HepG2 (cell line): ENCODE measurements at regions not wholly inside any gene's neighbourhood (a gene's known extent, or its start where the extent isn't known, plus 50 kb on each side); places are given as distances from the start of the nearest gene placed in this dataset.
A peak's percentile ranks its signal among the peaks of the same experiment; 100 is the strongest.

Experiments
- ATF4 ChIP-seq, 2 experiments: fragments of 450-650 bp in 1 of 2; sonication (generic) in 1 of 2; formaldehyde crosslinking; IDR thresholded peaks; 2 replicates each; pipeline versions ENCODE4 v1.5.0 to v1.8.0; 2020 to 2022; ENCODE audit warnings: mild to moderate bottlenecking in 1 of 2, missing genetic modification reagents in 1 of 2
- CC2D1A ChIP-seq: sonication (generic); formaldehyde crosslinking; IDR thresholded peaks from 2 replicates; pipeline ENCODE4 v1.8.1; 2023; ENCODE audit warnings: mild to moderate bottlenecking, missing genetic modification reagents
- CERS6 ChIP-seq: sonication (generic); formaldehyde crosslinking; IDR thresholded peaks from 2 replicates; pipeline ENCODE4 v1.5.0; 2020; ENCODE audit warnings: missing genetic modification reagents
- HCFC1 ChIP-seq: fragments of 150-350 bp; IDR thresholded peaks from 2 replicates; pipeline ENCODE4 v1.6.1; 2014; ENCODE audit warnings: low read depth, low read length
- MED1 ChIP-seq: sonication (generic); formaldehyde crosslinking; IDR thresholded peaks from 2 replicates; pipeline ENCODE4 v1.4.0; 2020; ENCODE audit warnings: missing genetic modification reagents
- SAP130 ChIP-seq: IDR thresholded peaks from 2 replicates; pipeline ENCODE4 v1.6.1; 2016; ENCODE audit warnings: low read depth
- SNAPC4 ChIP-seq: sonication (generic); formaldehyde crosslinking; IDR thresholded peaks from 2 replicates; pipeline ENCODE4 v1.4.0; 2020; ENCODE audit warnings: mild to moderate bottlenecking, missing genetic modification reagents
- SP2 ChIP-seq: sonication (generic); formaldehyde crosslinking; IDR thresholded peaks from 2 replicates; pipeline ENCODE4 v1.5.1; 2020; ENCODE audit warnings: mild to moderate bottlenecking, missing genetic modification reagents
- TFAP4 ChIP-seq: sonication (generic); IDR thresholded peaks from 2 replicates; pipeline ENCODE4 v1.6.1; 2016; ENCODE audit warnings: low read depth, borderline replicate concordance
- TMF1 ChIP-seq: sonication (generic); formaldehyde crosslinking; IDR thresholded peaks from 2 replicates; pipeline ENCODE4 v1.8.1; 2022; ENCODE audit warnings: low read depth, missing genetic modification reagents
- WIZ ChIP-seq: sonication (generic); formaldehyde crosslinking; IDR thresholded peaks from 2 replicates; pipeline ENCODE4 v1.5.1; 2020; ENCODE audit warnings: mild to moderate bottlenecking, missing genetic modification reagents
- ZNF431 ChIP-seq: sonication (generic); formaldehyde crosslinking; IDR thresholded peaks from 2 replicates; pipeline ENCODE4 v1.9.0; 2022; ENCODE audit warnings: missing genetic modification reagents, low read depth, mild to moderate bottlenecking, borderline replicate concordance
- ZNF543 ChIP-seq: sonication (generic); formaldehyde crosslinking; IDR thresholded peaks from 2 replicates; pipeline ENCODE4 v1.4.0; 2020; ENCODE audit warnings: mild to moderate bottlenecking, missing genetic modification reagents
- ZNF687 ChIP-seq: sonication (generic); formaldehyde crosslinking; IDR thresholded peaks from 2 replicates; pipeline ENCODE4 v1.5.1; 2020; ENCODE audit warnings: mild to moderate bottlenecking, missing genetic modification reagents, moderate library complexity
- ZNF777 ChIP-seq: sonication (generic); formaldehyde crosslinking; IDR thresholded peaks from 2 replicates; pipeline ENCODE4 v1.4.0; 2020; ENCODE audit warnings: missing genetic modification reagents
- ZNF879 ChIP-seq: sonication (generic); formaldehyde crosslinking; IDR thresholded peaks from 2 replicates; pipeline ENCODE4 v1.8.1; 2023; ENCODE audit warnings: missing genetic modification reagents
- ZNF891 ChIP-seq: sonication (generic); formaldehyde crosslinking; IDR thresholded peaks from 2 replicates; pipeline ENCODE4 v1.5.0; 2020; ENCODE audit warnings: mild to moderate bottlenecking, missing genetic modification reagents

- TF ChIP-seq SNAPC4 (CRISPR knock-in tag) (peak; percentile 50; the same call in 1 of the 2 replicates), TFAP4 (peak; percentile 50; the same call in 1 of the 2 replicates), WIZ (no peak), CC2D1A (CRISPR knock-in tag) (no peak), ZNF879 (CRISPR knock-in tag) (0 out of 2 replicates have a peak, but pooled peaks have one; percentile 3), CERS6 (CRISPR knock-in tag) (no peak), SAP130 (peak; percentile 26; the same call in 1 of the 2 replicates), ZNF543 (CRISPR knock-in tag) (no peak), MED1 (no peak; the same call in 1 of the 2 replicates), ZNF687 (peak; percentile 51; the same call in 1 of the 2 replicates), TMF1 (CRISPR knock-in tag) (no peak), SP2 (CRISPR knock-in tag) (peak; percentile 20; the same call in 1 of the 2 replicates), ATF4 (CRISPR knock-in tag; IDR thresholded peaks at IDR 0.05) (peak in 1 of 2 experiments; percentile 15; a peak in 1 of 4 replicates), ZNF431 (no peak), ZNF891 (CRISPR knock-in tag) (no peak), ZNF777 (CRISPR knock-in tag) (no peak), HCFC1 (no peak)
Observed at GRCh38 chr14:71320734-71321573, 413.7 kb downstream of the PCNX1 start (continued).
